Glutamatergic neuron (in vitro differentiated cells): ENCODE measurements at regions not wholly inside any gene's neighbourhood (a gene's known extent, or its start where the extent isn't known, plus 50 kb on each side); places are given as distances from the start of the nearest gene placed in this dataset.

Experiments
- DNase-seq: peaks from one replicate; pipeline ENCODE4 v3.0.0; 2022
- H3K27ac Mint-ChIP-seq: one replicate; pipeline ENCODE4 v1.8.0; 2020; ENCODE audit warnings: mild to moderate bottlenecking, mixed read lengths, inconsistent platforms; ENCODE audit not compliant: unreplicated experiment
- H3K27me3 Mint-ChIP-seq: one replicate; pipeline ENCODE4 v1.8.0; 2020; ENCODE audit warnings: mild to moderate bottlenecking, moderate library complexity, mixed read lengths, inconsistent platforms; ENCODE audit not compliant: unreplicated experiment
- H3K36me3 Mint-ChIP-seq: one replicate; pipeline ENCODE4 v1.8.0; 2020; ENCODE audit warnings: mild to moderate bottlenecking, mixed read lengths, inconsistent platforms; ENCODE audit not compliant: unreplicated experiment
- H3K4me1 Mint-ChIP-seq: one replicate; pipeline ENCODE4 v1.8.0; 2020; ENCODE audit warnings: mild to moderate bottlenecking, low read depth, mixed read lengths, inconsistent platforms; ENCODE audit not compliant: unreplicated experiment
- H3K4me3 Mint-ChIP-seq: one replicate; pipeline ENCODE4 v1.8.0; 2020; ENCODE audit warnings: mild to moderate bottlenecking, mixed read lengths, inconsistent platforms; ENCODE audit not compliant: unreplicated experiment
- H3K9me3 Mint-ChIP-seq: one replicate; pipeline ENCODE4 v1.8.0; 2020; ENCODE audit warnings: mild to moderate bottlenecking, moderate library complexity, mixed read lengths, inconsistent platforms; ENCODE audit not compliant: unreplicated experiment
- TF ChIP-seq, protein P1 (sequence below): fragments of 200-600 bp; sonication (generic); IDR thresholded peaks from one replicate; pipeline ENCODE4 v1.5.0; 2021; ENCODE audit not compliant: partially characterized antibody, unreplicated experiment

DNA sequence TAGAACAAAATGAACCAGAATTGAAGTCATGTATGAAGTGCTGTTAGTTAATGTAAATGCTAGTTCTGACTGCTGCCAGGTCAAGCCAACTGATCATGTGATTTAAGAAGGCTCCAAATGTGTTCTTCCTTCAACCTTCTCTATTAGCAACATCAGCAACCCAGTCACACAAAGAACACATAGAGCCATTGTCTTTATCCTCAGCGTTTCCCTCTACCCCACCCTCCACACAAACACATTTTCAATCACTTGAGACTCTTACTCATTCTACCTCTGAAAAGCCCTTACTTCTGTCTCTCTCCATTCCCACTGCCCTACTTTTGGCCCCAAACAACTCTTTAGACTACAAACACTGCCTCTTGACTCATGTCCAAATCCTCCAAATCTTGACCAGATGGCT, 89.7 kb upstream of the KDR start:
- H3K4me1 Mint-ChIP-seq = no peaks in the 10 kb centered on the region
- H3K9me3 Mint-ChIP-seq = peaks cover 2% of the 10 kb centered on the region
- peaks cover 3% of the 10 kb centered on the region for H3K27me3 Mint-ChIP-seq
- no peak overlapping the region for H3K27ac Mint-ChIP-seq
- H3K36me3 Mint-ChIP-seq = no peaks in the 10 kb centered on the region
- TF ChIP-seq, protein P1, sequence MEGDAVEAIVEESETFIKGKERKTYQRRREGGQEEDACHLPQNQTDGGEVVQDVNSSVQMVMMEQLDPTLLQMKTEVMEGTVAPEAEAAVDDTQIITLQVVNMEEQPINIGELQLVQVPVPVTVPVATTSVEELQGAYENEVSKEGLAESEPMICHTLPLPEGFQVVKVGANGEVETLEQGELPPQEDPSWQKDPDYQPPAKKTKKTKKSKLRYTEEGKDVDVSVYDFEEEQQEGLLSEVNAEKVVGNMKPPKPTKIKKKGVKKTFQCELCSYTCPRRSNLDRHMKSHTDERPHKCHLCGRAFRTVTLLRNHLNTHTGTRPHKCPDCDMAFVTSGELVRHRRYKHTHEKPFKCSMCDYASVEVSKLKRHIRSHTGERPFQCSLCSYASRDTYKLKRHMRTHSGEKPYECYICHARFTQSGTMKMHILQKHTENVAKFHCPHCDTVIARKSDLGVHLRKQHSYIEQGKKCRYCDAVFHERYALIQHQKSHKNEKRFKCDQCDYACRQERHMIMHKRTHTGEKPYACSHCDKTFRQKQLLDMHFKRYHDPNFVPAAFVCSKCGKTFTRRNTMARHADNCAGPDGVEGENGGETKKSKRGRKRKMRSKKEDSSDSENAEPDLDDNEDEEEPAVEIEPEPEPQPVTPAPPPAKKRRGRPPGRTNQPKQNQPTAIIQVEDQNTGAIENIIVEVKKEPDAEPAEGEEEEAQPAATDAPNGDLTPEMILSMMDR = no peak
- no peak overlapping the region for H3K4me3 Mint-ChIP-seq
- no peak for DNase-seq

DNA sequence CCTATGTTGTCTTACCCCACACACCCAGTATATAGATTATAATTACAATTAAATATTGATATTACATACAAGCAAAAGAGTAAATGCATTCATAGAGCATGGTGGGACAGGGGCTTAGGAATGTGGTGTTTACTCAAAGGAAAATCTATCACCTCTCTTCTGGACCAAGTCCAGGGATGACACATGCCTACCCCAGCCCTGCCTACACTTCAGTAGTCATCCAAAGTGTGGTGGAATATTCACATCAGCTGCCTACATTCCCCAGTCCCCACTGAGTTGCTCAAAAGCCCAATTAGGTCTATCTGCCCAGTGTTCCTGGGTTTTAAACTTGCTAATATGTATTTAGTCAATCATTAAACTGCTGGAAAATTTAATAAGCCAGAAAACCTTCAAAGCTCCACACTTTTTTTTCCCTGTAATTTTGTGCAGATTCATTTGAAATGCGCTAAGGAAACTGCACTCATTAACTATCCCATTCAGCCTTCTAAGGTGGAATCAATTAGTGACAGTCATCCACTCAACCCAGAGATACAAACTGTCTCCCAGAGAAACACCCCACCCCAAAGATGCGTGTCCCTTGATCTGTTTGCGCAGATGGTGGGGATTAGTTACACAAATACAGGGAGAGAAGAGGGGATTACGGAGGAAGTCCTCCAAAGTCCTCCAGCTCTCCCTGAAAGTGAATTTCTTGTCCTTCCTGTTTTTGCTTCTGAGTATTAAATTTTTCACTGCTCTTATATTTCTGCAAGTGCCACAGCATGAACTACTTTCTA, 91.7 kb upstream of the KDR start:
- Mint-ChIP-seq H3K27ac (no peak overlapping the region), H3K4me3 (no peak overlapping the region), H3K36me3 (no peaks in the 10 kb centered on the region), H3K27me3 (peaks cover 3% of the 10 kb centered on the region), H3K4me1 (no peaks in the 10 kb centered on the region), H3K9me3 (peaks cover 2% of the 10 kb centered on the region)
- TF ChIP-seq, protein P1 = no peak
- DNase-seq = no peak

DNA sequence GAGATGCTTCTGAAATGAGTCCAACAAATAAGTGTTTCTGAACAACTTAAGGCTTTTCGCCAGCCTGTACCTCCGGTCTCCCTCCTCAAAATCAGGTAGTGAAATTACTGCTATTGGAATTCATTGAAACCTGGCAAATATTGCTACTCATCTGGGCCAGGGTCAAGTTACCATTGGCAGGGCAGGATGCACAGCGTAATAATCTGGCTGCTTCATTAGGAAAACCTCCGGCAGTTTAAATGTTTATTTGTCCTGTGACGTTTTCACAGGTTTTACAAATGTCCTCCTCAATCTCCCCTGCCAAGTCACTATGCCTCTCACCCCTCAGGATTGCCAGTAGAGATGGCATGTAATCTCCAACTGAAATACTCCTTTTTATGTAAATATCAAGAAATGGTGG, 92.6 kb upstream of the KDR start:
- no peak for DNase-seq
- Mint-ChIP-seq H3K9me3 (peaks cover 2% of the 10 kb centered on the region), H3K4me1 (no peaks in the 10 kb centered on the region), H3K4me3 (no peak overlapping the region), H3K36me3 (no peaks in the 10 kb centered on the region), H3K27ac (no peak overlapping the region), H3K27me3 (peaks cover 3% of the 10 kb centered on the region)
- TF ChIP-seq, protein P1 = no peak

DNA sequence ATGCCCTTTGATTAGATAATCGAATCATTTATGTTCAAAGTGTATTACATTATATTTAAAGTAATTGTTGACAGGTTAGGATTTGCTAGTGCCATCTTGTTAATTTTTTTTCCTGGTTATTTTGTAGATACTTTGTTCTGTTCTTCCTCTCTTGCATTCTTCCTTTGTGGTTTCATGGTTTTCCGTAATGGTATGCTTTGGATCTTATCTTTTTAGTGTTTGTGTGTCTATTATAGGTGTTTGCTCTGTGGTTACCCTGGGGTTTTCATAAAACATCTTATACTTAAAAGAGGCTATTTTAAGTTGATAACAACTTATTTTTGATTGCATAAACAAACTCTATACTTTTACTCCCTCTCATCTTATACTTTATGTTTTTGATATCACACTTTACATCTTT, 108.2 kb upstream of the SRD5A3 start:
- no peak overlapping the region for H3K4me3 Mint-ChIP-seq
- no peak for DNase-seq
- TF ChIP-seq, protein P1 = no peak
- H3K4me1 Mint-ChIP-seq = no peaks in the 10 kb centered on the region
- H3K27me3 Mint-ChIP-seq = no peaks in the 10 kb centered on the region
- no peaks in the 10 kb centered on the region for H3K9me3 Mint-ChIP-seq
- H3K36me3 Mint-ChIP-seq = peaks cover 7% of the 10 kb centered on the region
- no peak overlapping the region for H3K27ac Mint-ChIP-seq

DNA sequence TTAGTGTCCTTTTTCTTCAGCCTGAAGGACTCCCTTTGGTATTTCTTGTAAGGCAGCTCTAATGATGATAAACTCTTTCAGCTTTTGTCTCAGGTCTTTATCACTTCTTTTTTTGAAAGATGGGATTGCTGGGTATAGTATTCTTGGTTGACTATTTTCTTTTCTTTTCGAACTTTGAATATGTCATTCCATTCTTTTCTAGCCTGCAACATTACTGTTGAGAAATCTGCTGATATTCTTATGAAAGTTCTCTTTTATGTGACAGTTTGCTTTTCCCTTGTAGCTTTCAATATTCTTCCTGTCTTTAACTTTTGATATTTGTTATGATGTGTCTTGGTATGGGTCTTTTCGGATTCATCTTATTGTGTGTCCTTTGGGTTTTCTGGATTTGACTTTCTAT, 107.6 kb upstream of the SRD5A3 start:
- Mint-ChIP-seq H3K27ac (no peak overlapping the region), H3K27me3 (no peaks in the 10 kb centered on the region), H3K9me3 (no peaks in the 10 kb centered on the region), H3K4me3 (no peak overlapping the region), H3K4me1 (no peaks in the 10 kb centered on the region), H3K36me3 (peaks cover 7% of the 10 kb centered on the region)
- TF ChIP-seq, protein P1 = no peak
- DNase-seq = no peak
